GM12891 (cell line): ENCODE measurements at regions not wholly inside any gene's neighbourhood (a gene's known extent, or its start where the extent isn't known, plus 50 kb on each side); places are given as distances from the start of the nearest gene placed in this dataset.

Source experiments
- PAX5 ChIP-seq: IDR thresholded peaks from 2 replicates; pipeline ENCODE4 v1.6.1; 2011; ENCODE audit warnings: low read length, moderate library complexity, mild to moderate bottlenecking; ENCODE audit not compliant: insufficient read depth, severe bottlenecking
- POLR2A ChIP-seq: IDR thresholded peaks from 2 replicates; pipeline ENCODE4 v1.6.1; 2011; ENCODE audit warnings: low read depth, low read length, control low read depth
- POLR2AphosphoS5 ChIP-seq: IDR thresholded peaks from 2 replicates; pipeline ENCODE4 v1.6.1; 2011; ENCODE audit warnings: low read depth, low read length, control low read depth
- POU2F2 ChIP-seq: IDR thresholded peaks from 2 replicates; pipeline ENCODE4 v1.6.1; 2011; ENCODE audit warnings: low read depth, mild to moderate bottlenecking, control low read depth, low read length, moderate library complexity
- SPI1 ChIP-seq: IDR thresholded peaks from 2 replicates; pipeline ENCODE4 v1.6.1; 2011; ENCODE audit warnings: low read depth, low read length, control low read depth
- TAF1 ChIP-seq: IDR thresholded peaks from 2 replicates; pipeline ENCODE4 v1.6.1; 2011; ENCODE audit warnings: low read depth, low read length, control low read depth

DNA sequence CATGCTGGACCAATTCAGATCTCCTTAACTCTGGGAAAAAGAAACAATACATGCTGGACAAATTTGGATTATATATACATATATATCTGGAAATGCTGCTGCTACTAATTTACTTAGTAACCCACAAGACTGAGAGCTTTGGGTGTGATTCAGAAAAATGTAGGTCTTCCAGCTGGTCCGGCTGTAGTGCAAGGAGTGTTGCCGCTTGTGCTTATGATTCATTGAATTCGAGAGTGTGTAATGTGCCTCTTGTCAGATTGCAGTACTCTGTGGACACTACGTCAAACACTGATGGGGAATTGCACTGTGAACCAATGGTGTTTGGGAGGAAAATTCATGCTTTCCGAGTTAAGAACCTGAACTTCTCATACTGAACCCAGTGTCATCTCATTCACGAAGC lies 1155.5 kb downstream of the EPHA7 start:
- no peak for TF ChIP-seq POLR2A
- TF ChIP-seq SPI1 = no peak
- TF ChIP-seq POLR2AphosphoS5 = no peak
- no peak for TF ChIP-seq PAX5
- TF ChIP-seq TAF1 = no peak
- no peak for TF ChIP-seq POU2F2
